GM21423 (cell line): ENCODE measurements at regions not wholly inside any gene's neighbourhood (a gene's known extent, or its start where the extent isn't known, plus 50 kb on each side); places are given as distances from the start of the nearest gene placed in this dataset.
"Not testable (repeated sequence)": the region's sequence is repeated elsewhere in the genome, so short reads cannot be mapped to it uniquely, and the experiment has no call there.

Source experiments
- ATAC-seq: cut with Tn5 transposase; IDR thresholded peaks from one replicate; pipeline ENCODE4 v1.9.1; 2021; ENCODE audit warnings: mild to moderate bottlenecking, moderate library complexity; ENCODE audit not compliant: unreplicated experiment

DNA sequence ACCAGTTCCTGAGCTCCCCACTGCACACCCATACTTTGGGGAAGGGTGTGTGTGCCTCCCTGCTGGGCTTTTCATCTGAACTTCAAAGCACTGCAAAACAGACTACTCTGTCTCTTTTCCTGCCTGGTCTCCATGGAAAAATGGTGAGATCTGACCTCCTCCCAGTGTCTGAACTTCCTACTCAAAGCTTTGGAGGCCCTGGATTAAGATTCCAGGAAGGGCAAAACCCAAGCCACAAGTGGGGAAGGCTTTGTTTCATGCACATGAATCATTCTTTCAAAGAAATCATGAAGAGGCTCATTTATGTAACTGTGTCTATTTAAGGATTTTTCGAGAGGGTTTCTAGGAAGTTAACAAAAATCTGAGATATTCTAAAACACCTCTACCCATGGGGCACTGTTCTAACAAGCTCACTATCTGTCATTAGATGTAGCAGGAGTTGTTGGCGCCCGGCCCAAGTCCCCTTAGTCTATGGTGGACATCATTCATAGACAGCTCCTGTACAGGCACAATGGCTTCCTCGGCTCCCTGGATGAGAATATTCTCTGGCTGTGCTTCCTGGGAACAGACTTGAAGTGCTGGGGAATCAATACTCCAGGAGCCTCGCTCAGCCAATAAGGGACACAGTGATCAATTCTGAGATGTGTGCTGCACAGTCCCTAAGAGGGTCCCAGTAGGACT, 224.0 kb downstream of the KTN1 start:
- no peak for ATAC-seq

DNA sequence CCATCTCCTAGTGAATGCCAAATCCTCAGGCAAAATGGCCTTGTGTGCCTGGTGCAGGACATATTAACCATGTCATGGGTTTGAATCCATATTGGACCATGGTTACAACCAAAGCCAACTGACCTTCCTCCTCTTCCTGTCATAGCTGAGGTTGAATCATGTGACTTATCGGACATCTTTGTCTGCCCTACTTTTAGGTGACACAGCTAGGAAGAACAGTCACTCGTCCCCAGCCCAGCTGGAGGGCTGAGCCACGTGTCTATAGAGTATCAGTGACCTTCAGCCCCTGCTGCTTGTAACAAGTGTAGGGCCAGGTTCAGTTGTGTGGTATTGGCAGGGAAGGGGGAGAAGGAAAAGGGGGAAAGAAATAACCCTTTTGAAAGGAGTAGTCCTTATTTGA, 225.2 kb downstream of the KTN1 start:
- no peak for ATAC-seq

DNA sequence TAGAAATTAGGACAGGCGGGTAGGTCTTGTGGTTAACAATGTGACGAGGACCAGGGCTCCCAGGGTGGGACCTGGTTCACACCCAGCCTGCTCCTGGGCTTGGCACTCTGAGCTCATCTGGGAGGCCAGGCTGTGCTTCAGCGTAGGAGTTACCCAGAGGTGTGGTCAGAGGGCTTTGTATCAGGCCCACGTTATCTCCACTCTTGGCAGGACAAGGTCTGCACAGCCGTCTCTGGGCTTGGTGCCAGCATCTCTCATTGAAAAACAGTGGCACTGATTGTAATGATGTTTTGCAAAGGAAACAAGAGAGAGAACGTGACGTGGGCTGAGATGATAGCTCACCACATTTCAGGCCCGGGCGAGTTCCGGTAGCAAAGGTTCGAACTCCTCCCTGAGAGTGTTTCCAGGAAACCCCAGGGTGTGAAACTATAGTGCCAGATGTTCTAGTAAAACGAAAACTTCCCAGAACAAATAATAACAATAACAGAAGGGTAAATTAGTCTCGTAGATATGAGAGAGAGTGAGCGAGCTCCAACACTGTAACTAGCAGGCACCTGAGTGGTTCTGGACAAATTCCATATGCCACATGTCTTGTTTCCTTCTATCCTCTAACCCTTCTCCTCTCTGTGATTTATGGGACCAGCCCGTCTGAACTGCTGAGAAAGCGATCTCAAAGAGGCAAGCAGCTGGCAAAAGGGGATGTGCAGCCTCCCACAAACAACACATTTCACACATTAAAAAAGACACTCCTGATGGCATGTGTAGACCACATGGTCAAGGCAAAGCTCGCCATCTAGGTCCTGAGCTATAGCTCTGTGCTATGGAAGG, 227.3 kb downstream of the KTN1 start:
- ATAC-seq, result peak; percentile 76

DNA sequence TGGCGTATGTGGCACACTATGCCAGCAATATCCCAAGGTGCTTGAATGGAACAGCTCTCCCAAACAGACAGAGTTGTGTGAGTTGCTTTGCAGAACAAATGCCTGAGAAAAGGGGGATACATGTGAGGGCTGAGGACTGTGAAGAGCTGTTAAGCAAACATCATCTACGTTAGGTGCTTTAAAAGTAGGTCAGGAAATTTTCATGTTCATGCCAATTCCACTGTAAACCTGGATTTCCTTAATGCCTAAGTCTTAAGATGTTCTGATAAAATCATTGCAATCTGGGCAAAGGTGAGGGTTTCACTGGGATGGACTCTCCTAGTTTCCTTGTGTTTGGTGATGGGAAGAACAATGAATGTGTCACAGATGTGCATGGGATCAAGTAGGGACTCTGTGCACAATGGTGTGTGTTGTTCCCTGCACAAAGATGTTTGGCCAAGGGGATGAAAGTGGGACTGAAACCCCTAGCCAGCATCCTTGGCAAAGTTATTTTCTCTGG, 227.9 kb downstream of the KTN1 start:
- ATAC-seq, result no peak

DNA sequence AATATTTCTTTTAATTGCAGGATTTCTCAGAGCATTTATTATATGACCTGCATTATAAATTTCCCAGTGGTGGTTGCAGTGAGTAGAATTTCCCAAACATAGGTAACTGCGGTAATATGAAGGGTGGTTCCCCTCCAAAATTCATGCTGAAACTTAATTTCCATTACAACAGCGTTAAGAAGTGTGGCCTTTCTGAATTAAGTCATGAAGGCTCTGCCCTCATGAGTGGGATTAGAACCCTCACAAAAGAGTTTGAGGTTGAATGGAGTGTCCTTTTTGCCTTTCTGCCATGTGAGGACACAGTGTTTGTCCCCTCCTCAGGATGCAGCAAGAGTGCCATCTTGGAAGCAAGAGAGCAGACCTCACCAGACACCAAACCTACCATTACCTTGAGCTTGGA, 233.6 kb downstream of the KTN1 start:
- no peak for ATAC-seq

DNA sequence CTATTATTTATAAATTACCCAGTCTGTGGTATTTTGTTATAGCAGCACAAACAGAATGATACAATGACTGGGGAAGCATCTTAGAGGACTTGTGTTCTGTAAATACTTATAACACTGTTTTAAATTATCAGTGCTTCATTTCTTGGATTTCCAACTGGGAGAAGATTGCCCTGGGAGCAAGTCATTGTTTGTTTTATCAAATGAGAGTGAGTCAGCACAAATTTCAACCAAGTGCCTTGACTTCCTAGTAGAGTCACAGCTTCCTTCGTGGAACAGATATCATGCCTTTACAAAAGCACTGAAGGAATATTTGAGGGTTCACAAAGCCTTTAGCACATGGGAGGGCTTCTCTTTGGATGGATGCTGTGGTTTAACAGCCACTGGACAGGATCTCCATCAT, 234.1 kb downstream of the KTN1 start:
- ATAC-seq, result no peak

DNA sequence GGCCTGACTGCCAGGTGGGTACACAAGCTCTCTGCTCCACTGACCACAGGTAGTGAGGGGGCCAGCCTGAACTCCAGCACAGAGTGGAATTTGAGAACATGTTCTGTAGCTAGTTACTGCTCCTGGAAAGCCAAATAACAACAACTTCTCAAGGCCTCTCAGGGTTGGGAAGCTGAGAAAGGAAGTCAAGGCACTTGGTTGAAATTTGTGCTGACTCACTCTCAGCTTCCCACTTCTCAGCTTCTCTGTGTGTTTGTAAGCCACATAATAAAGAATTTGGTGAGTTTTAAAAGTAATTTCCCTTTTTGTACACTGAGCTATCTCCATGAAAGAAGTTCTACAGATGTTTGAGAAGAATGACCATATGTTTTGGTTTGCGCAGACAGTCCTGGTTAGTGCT, 234.9 kb downstream of the KTN1 start:
- ATAC-seq, result no peak

DNA sequence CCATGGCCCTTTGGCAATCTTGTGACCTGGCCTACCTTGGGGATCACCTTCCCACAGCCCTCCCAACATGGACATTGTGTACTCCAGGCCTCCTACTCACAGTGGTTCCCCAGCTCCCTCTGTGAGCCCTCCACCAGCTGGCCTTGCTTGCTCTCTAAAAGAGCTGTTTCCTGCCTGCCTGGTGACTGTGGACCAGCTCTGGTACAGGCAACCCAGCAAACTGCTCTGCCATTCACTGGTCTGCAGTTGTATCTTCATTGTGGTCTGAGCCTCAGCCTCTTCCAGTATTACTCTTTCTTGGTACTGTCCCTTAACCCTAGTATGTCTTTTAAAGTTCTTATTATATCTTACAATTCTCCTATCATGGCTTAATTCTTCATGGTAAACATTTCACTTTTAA, 236.2 kb downstream of the KTN1 start:
- ATAC-seq, result no peak

DNA sequence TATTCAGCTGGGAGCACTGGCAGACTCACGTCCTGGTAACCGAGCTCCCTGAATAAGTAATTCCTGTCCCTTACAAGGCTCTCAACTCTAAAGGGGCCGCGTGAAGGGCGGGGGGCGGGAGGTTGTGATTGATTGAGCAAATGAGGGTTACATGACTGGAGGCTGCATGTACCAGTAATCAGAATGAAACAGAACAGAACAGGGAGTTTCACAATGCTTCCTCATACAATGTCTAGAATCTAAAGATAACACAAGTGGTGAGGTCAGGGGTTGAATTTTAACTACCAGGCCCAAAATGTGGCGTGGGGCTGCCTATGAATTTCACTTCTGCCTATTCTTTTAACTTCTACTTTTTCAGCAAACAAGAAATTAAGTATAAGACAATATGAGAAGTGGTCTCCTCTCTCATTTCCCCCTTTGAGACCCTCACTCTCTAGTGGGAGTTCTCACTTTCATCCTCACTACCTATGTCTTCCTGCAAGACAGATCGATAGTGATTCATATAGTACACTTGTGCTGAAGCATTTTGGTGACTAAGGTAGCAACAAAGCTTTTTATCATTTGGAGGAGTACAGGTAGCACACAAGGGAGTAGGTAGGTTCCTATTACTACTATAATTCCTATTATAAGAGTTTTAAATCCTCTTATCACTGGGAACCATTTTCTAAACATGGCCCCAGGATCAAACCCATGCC, 239.8 kb downstream of the KTN1 start:
- ATAC-seq, result peak; percentile 85

DNA sequence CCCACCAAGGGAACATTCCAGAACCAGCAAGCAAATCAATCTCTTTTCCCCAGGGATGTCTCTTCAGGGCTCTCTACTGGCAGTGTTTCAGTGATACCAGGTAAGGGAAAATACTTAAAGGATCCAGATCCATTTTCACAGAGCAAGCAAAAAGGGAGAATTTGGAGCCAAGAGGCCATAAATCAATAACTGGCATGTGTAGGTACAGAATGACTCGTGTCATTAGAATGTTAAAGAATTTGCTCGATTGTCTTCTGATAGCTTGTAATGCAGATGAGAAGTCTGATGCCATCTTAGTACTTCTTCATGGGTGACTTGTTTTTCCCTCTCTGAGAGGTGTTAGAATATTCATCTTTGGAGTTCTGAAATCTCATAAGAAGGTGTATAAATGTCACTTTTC, 242.9 kb downstream of the KTN1 start:
- ATAC-seq, result no peak

DNA sequence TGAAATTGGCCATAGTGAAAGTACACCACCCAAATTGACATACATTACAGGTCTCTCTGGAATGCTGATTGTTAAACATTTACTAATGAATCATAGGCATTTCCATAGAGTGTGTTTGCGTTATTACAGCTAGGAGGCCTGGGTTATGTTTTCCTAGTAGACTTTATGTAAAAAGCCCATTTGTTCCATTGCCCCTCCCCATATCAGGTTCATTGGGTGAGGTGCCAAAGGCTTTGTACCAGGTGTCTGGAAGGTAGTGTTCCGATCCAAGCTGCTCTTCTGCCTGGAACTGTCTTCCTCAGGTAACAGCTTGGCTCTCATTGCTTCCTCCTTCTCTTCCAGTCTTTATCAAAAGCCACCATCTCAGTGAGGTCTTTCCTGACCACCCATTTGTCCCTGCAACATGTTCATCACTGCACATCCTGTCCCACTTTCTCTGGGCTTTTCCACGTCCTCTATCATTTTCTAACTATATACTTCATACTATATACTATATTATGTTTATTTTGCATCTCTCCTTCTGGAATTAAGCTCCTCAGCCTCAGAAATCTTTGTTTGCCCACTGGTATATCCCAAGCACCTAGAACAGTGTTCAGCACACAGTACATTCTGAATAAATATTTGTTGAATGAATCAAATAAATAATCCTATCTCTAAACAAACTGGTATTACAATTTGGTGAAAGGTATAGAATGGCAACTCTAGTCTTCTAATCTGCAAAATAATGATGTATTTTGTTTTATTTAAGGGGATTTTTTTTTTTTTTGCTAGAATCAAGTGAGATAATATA, 252.3 kb downstream of the KTN1 start:
- ATAC-seq, result no peak

DNA sequence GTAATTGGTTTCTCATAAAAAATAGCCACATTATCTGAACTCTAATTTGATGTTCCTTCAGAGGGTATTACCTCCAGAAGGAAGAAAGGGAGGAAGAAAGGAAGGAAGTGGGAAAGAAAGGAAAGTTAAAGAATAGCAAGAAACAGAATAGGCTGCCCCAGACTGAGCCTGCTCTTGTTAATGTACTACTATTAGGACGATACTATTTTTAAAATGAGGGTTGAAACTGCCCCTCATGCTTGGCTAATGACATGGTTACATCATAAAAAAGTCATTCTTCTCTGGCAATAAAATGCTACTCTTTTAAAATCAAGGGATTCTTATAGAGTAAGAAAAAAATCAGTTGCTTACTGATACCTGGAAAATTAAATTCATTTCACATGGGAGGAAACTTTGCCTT, 253.0 kb downstream of the KTN1 start:
- peak; percentile 47 for ATAC-seq

DNA sequence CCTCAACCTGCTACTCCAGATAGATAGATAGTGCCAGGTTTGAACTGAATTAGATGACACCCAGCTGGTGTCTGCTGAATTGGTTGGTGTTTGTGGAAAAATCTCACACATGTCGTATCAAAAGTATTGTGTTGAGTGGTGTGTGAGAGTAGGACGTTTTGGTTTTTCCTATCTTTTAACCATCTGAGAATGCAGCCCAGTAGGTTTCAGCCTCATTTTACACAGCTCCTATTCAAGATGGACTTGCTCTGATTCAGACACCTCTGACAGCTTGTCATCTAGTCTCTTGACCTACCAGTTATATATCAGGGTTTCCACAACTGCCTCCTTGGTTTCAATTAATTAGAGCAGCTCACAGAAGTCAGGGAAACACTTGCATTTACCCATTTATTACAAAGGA, 254.4 kb downstream of the KTN1 start:
- ATAC-seq, result no peak

DNA sequence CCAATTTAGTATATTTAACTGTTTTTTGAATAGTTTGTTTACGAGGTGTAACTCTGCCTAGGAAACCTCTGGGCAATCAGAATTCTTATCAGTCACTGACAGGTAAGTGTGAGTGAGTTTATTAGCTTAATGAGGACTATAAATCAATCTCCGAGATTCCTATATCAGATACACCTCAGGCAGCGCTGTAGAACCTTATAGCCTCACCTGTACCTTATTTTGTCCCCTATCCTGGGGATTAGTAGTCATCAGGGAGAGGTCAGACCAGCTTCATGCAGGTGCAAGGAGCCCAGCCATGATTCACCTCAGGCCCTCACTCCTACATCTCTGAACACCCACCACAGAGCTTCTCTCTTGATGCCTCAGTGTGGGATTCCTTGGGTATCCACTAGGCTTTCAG, 256.0 kb downstream of the KTN1 start:
- no peak for ATAC-seq

DNA sequence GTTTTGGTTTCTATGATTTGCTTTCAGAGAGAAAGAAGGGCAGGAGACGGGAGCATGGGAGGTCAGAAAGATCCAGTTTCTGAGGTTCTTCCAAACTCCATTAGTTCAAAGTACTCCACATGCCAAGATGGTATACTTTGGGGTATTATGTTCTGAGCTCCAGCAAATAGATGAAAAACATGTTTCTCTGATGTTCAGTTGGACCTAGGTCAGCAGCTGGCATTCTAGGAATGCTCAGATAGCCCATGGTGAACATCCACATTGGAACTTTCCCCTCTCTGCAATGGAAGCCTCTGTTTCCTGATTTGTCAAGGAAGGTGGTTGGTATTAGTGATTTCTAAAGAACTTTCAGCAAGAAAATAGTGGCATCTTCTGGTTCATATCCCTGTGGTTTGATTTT, 257.5 kb downstream of the KTN1 start:
- no peak for ATAC-seq

DNA sequence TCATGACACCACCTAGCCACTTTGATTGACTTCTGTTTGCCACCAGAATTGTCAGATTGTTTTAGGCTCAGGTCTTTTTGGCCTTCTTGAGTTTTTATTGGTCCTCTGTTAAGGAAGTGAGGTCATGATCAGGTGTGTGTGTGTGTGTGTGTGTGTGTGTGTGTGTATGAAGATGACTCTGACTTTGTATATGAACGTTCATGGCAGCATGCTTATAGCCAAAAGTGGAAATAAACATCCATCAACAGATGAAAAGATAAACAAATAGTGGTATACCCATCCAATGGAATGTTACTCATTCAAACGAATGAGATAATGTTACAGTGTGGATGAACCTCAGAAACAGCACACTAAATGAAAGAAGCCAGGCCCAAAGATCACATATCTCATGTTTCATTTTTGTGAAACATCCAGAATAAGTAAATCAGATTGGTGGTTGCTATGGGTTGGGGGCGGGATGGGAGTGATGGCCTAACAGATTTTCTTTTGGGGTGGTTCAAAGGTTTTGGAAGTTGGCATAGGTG, 258.6 kb downstream of the KTN1 start:
- no peak for ATAC-seq

DNA sequence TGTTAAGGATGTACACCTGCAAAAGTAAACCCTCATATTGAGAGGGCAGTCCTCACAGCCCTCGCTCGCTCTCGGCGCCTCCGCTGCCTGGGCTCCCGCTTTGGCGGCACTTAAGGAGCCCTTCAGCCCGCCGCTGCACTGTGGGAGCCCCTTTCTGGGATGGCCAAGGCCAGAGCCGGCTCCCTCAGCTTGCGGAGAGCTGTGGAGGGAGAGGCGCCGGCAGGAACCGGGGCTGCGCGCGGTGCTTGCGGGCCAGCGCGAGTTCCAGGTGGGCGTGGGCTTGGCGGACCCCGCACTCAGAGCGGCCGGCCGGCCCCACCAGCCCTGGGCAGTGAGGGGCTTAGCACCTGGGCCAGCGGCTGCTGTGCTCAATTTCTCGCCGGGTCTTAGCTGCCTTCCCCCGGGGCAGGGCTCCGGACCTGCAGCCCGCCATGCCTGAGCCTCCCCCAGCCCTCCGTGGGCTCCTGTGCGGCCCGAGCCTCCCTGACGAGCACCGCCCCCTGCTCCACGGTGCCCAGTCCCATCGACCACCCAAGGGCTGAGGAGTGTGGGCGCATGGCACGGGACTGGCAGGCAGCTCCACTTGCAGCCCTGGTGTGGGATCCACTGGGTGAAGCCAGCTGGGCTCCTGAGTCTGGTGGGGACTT, 259.4 kb downstream of the KTN1 start:
- not testable (repeated sequence) for ATAC-seq

DNA sequence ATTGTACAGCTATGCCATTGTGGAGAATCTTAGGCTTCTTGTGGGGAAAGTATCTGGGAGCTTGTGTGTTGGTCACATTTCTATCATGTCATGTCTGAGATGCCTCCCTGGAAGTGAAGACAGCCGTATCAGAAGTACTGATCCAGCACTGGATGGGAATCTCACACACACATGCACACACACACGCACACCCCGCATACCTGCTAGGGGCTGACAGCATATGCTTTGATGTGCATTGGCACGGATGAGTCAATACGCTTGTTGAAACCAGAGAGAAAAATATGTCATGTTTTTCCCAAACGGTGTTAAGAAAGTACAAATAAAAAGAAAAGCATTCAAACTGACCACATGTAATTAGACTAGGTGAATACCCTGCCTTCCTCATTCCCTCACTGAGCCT, 260.8 kb downstream of the KTN1 start:
- no peak for ATAC-seq

DNA sequence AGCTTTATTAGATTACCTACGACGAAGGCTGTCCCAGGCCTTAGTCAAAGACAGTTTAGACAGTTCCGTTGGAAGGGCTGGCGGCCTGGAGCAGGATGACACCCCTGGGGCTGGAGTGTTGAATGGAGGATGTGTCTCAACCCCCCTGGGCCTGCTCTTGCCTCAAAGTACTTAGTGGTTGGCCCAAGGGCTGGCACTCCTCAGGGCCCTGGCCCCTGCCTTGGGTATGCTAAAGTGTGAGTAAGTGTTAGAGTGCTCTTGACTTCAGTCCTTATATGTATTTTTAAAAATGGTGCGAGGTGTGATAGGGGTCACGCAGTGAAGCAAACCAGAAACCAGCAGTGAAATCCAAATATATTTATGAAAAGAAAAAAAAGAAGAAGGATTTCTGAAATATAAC, 261.6 kb downstream of the KTN1 start:
- no peak for ATAC-seq

DNA sequence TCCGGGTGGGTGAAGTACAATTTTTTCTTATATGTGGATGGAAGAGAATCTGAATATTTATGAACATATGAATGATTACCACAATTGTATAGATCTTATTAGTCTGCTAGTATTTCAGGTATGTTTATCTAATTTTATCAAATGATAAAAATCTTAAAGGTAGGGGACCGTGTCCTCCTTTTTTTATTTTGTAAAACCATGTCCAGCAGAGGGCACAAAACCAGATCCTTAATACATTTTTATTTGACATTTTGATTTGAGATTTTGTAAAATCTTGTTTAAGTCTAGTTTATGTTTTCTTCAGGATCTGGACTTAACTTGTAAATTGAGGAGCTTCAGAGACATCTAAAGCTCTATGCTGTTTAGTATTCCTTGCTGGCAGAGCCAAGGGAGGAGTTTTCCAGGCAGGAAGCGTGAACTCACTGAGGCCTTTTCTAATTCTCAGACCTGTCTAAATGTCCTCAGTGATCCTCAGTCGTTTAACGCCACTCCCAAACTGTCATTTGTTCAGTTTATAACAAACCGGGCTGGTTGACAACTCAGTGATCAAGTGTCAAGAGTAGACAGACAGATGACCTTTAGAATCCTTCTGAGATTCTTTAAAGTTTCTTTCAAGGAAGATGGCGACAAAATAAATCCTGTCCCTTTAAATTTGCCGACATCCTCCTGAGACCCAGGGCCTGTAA, 263.9 kb downstream of the KTN1 start:
- ATAC-seq, result no peak
